Vagina (tissue), 2 donors: ENCODE measurements at regions not wholly inside any gene's neighbourhood (a gene's known extent, or its start where the extent isn't known, plus 50 kb on each side); places are given as distances from the start of the nearest gene placed in this dataset.

Experiments
- CTCF ChIP-seq, 3 experiments: fragments of 450-650 bp in 2 of 3; fragments of 200-600 bp in 1 of 3; sonication (generic) in 1 of 3; IDR thresholded peaks; one replicate each; pipeline ENCODE4 v1.5.1; 2017 to 2019; ENCODE audit warnings: antibody characterized with exemption in 3 of 3, mild to moderate bottlenecking in 2 of 3, moderate library complexity in 2 of 3
- POLR2A ChIP-seq, 2 donors: fragments of 450-650 bp; IDR thresholded peaks; one replicate each; pipeline ENCODE4 v1.6.1; 2017; ENCODE audit warnings: antibody characterized with exemption in 2 of 2, mild to moderate bottlenecking in 2 of 2, moderate library complexity in 2 of 2

GRCh38 chr4:59122626-59123025 is 2012.4 kb upstream of the IGFBP7 start:
- no peak for TF ChIP-seq CTCF (IDR thresholded peaks at IDR 0.05)
- TF ChIP-seq POLR2A (IDR thresholded peaks at IDR 0.05) = no peak
